ENCODE measurements at regions not wholly inside any gene's neighbourhood (a gene's known extent, or its start where the extent isn't known, plus 50 kb on each side); places are given as distances from the start of the nearest gene placed in this dataset.

- TF ChIP-seq, protein P1, sequence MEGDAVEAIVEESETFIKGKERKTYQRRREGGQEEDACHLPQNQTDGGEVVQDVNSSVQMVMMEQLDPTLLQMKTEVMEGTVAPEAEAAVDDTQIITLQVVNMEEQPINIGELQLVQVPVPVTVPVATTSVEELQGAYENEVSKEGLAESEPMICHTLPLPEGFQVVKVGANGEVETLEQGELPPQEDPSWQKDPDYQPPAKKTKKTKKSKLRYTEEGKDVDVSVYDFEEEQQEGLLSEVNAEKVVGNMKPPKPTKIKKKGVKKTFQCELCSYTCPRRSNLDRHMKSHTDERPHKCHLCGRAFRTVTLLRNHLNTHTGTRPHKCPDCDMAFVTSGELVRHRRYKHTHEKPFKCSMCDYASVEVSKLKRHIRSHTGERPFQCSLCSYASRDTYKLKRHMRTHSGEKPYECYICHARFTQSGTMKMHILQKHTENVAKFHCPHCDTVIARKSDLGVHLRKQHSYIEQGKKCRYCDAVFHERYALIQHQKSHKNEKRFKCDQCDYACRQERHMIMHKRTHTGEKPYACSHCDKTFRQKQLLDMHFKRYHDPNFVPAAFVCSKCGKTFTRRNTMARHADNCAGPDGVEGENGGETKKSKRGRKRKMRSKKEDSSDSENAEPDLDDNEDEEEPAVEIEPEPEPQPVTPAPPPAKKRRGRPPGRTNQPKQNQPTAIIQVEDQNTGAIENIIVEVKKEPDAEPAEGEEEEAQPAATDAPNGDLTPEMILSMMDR (IDR thresholded peaks at IDR 0.05; ENCODE audit: low read length), result no peak
- no peak for TF ChIP-seq EZH2 (IDR thresholded peaks at IDR 0.05; ENCODE audit: borderline replicate concordance, low read length)
Observed at GRCh38 chr12:105503619-105504018, 173.1 kb downstream of the C12orf75 start.

Data from OCI-LY1 (cell line).